HG03175 (cell line): ENCODE measurements at regions not wholly inside any gene's neighbourhood (a gene's known extent, or its start where the extent isn't known, plus 50 kb on each side); places are given as distances from the start of the nearest gene placed in this dataset.

ENCODE experiments used
- ATAC-seq: cut with Tn5 transposase; IDR thresholded peaks from one replicate; pipeline ENCODE4 v1.9.1; 2021; ENCODE audit warnings: mild to moderate bottlenecking, moderate library complexity; ENCODE audit not compliant: unreplicated experiment

- no peak for ATAC-seq
Observed at GRCh38 chr2:6641956-6642355, 223.8 kb downstream of the CMPK2 start.

DNA sequence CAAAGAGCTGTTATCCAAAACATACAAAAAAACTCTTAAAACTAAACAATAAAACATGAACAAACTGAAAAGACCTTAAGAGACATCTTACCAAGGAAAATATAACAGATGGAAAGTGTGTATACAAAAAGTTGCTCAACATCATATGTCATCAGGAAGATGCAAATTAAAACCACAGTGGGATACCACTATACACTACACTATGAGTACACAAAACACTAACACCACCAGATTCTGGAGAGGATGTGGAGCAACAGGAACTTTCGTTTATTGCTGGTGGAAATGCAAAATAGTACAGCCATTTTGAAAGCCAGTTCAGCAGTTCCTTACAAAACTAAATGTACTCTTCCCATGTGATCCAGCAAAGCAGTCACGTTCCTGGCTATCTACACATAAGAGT, 221.4 kb downstream of the CMPK2 start:
- no peak for ATAC-seq

DNA sequence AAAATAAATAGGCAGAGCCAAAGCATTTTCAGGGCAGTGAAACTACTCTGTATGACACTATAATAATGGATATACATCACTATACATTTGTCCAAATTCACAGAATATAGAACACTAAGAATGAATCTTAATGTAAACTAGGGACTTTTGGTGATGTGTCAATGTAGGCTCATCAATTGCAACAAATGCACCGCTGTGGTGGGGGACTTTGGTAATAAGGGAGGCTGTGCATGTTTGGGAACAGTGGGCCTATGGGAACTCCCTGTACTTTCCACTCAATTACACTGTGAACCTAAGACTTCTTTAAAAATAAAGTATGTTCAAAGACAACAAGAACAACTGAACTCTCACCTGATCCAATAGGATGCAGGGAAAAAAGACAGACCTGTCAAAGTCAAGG, 220.7 kb downstream of the CMPK2 start:
- no peak for ATAC-seq

DNA sequence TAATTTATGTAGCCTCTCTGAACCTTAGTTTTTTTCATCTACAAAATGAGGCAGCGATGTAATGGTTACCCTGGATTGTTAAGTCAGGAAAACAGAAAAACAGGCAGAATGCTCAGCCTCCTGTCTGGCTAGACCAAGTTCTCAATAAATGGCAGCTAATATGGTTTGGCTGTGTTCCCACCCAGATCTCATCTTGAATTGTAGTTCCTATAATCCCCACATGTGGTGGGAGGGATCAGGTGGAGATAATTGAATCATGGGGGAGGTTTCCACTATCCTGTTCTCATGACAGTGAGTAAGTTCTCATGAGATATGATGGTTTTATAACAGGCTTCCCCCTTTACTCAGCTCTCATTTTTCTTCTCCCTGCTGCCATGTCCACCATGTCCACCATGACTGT, 220.0 kb downstream of the CMPK2 start:
- no peak for ATAC-seq

- ATAC-seq, result no peak
Observed at GRCh38 chr2:6647046-6647445, 218.7 kb downstream of the CMPK2 start.

DNA sequence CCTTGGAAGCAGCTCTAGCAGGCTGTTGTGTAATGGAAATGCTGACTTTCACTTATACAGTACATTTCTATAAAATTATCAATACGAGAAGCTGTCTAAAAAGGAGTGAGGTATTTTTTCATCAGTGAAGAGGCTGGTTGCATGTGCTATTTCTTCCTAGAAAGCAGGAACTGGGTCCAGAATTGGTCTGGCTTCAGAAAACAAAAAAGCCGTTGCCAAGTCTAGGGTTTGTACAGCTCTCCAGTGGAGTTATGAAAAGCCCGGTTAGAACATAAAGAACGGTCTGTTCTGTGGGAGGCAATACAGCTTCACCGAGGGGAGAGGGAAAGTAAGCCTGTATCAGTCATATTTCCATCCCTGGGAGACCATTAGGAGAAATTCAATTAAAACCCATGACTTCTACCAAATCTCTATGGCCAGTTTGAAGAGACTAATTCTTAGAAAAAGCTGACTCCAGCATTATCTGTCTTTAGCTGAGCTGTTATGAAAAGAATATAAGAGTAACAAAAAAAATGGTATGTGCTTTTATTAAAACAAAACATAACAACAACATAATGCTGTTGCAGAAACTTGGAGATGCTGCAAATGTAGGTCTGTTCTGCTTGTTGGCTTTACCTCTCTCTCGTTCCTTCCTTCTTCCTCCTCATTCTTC, 217.0 kb downstream of the CMPK2 start:
- no peak for ATAC-seq

GRCh38 chr2:6650311-6650710, 215.4 kb downstream of the CMPK2 start:
- ATAC-seq, result no peak

DNA sequence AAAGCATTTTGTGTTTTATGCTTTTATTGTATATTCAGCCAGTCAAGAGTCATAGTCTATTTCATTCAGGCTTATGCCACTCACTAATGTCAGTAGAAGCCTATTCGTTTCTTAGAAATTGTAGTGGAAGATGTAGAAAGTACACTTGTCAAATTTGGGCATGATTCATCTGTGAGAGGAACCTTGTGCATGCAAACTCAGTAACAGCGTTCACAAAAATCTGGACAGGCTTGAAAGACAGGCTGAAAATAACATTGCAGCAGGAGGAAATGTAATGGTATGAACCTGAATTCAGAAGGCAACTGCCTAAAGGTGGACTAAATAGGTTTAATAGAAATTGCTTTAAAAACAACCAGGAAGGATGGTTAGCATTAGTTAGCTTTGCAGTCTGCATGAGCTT, 213.5 kb downstream of the CMPK2 start:
- ATAC-seq, result no peak

DNA sequence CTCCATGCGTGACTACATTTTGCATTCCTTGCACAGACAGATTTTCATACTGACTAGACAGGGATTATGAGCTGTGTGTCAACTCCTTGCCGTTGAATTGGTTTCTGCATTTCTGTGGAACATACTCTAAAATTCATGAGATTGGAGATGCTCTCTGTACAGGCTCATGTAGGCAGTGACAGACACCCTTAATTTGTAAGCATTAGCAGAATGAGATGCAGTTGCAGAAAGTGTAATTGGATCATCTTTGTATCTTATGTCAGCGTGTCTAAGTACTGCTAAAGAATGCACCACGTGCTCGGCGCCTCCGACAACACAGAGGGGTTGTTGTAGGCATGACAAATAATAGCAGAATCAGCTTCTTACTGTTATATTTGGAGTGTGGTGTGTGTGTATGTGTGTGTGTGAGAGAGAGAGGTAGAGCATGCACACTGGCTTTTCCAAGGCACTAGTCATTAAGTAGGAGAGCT, 212.4 kb downstream of the CMPK2 start:
- no peak for ATAC-seq

- ATAC-seq, result no peak
Observed at GRCh38 chr2:6654279-6654678, 211.4 kb downstream of the CMPK2 start.

- ATAC-seq, result no peak
Observed at GRCh38 chr2:6656633-6657032, 209.1 kb downstream of the CMPK2 start.

DNA sequence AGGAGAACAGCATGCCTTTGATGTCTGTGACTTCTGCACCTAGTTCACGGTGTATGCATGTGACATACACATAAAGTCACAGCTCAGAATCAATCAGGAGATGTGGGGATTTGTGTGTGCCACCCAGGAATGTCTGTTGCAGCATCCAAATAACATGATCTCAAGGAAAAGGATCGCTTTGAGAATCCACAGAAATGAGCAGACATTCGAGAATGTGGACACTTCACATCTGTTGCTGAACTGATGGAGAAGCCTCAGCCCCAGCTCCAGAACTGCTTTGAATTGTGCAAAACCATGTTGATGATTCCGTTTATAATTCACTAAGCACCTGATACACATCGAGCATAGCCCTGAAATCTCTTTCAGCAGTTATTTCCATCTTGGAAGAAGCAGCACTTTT, 208.6 kb downstream of the CMPK2 start:
- no peak for ATAC-seq

GRCh38 chr2:6657855-6658254, 207.9 kb downstream of the CMPK2 start:
- peak; percentile 97 for ATAC-seq

GRCh38 chr2:6664332-6665061, 201.2 kb downstream of the CMPK2 start:
- no peak for ATAC-seq

DNA sequence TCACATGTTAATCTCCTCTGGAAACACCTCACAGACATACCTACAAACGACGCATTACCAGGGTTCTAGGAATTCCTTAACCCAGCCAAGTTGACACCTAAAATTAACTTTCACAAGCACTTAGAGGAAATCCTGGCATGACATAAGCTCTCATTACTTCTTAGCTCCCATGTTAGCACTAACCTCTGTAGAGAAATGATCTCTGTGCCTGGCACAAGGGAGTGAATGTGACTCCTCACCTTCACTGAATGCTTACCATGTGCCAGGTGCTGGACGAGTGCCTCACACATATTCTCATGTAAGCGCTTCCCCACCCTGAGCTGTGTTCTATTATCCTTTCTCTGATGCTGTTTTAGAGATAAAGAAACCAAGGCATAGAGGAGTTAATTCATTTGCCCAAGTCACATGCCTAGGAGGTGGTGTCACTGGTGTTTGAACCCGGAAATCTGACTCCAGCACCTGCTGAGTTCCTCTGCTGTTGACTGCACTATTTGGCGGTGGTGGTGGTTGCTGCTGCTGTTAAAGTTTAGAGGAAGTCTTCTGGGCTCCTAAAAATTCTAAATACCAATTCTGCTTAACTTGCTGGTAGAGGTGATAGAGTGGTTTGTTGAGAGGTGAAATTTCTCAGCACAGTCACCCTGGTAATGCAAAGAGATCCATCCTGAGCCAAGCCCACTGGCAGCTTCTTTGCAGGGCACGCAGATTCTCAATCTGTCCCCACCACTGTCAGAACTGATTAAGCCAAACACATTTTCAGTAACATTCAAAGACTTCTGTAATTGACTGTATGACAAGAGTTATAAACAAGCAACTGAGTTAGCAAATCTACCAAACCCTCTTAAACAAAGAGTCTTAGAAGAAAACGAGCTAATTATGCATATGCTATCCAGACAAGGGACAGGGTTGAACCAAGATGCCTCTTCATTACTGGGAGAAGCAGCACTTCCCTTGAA, 200.3 kb downstream of the CMPK2 start:
- no peak for ATAC-seq

DNA sequence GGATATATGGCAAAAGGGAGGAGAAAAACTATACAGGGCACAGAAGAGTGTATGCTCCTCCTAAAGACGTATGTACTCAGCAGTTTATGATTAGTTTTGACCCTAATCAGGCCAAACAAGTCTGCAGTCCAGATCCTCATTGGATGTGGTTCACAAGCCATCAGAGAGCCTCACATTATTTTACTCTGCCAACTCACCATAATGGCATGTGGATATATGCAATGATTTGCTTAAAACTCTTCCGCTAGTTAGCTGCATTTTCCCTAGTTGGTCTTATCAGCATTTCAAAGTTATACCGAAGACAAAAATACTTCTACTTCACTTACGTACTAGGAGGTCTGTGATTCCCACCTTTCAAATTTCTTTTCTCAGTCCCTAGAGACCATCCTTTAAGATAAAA, 198.4 kb downstream of the CMPK2 start:
- no peak for ATAC-seq

DNA sequence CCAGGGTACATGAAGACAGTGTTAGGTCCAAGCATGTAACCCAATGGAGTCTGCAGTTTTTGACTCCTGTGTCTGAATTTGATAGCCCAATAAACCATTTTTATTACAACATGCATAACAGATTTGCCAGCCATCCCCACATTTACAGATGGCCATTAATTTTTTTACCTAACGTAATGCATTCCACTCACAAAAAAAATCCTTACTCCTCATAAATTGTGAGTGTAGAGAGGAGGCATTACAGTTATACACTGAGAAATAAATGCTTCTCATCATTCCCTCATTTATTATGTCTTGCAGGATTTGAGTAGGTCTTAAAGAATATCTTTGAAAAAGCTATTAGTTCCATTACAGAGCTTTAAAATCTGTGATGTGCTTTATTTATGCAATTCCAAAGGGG, 193.8 kb downstream of the CMPK2 start:
- no peak for ATAC-seq

DNA sequence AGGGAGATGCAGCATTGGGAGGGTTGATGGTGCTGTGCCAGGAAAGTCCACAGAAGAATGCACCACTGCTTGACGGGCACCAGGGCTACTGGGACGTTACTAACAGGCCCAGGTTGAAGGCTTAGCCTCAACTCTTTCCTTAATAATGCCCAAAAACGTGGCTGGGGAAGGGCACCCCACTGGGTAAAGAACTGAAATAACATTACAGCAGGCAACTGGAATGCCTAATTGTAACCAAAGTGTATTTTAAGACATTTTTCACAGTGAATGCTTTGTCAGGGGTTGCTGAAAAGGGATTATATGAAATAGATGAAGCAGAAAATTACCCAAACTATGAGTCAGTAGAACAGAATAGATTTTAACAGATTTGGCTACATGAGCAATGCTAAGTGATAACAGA, 191.3 kb downstream of the CMPK2 start:
- ATAC-seq, result no peak

- no peak for ATAC-seq
Observed at GRCh38 chr2:6675791-6676190, 189.9 kb downstream of the CMPK2 start.

GRCh38 chr2:6676241-6676640, 189.5 kb downstream of the CMPK2 start:
- no peak for ATAC-seq

GRCh38 chr2:6676776-6677175, 188.9 kb downstream of the CMPK2 start:
- ATAC-seq, result no peak

GRCh38 chr2:6679471-6679870, 186.2 kb downstream of the CMPK2 start:
- no peak for ATAC-seq
